Sigmoid colon (tissue), 6 donors: ENCODE measurements at regions not wholly inside any gene's neighbourhood (a gene's known extent, or its start where the extent isn't known, plus 50 kb on each side); places are given as distances from the start of the nearest gene placed in this dataset.

ENCODE experiments used
- DNase-seq: peaks from one replicate; pipeline ENCODE4 v3.0.0-alpha.2; 2019
- H3K27ac ChIP-seq, 4 donors: fragments of 200-600 bp; sonication (generic); one replicate each; pipeline ENCODE4 v1.5.1; 2016 to 2019; ENCODE audit warnings: mild to moderate bottlenecking in 1 of 4
- H3K27me3 ChIP-seq, 3 donors: fragments of 200-600 bp; sonication (generic); one replicate each; pipeline ENCODE4 v1.5.1; 2019; ENCODE audit warnings: mild to moderate bottlenecking in 1 of 3
- H3K36me3 ChIP-seq, 4 donors: fragments of 200-600 bp; sonication (generic); one replicate each; pipeline ENCODE4 v1.5.1; 2016 to 2019
- H3K4me1 ChIP-seq, 4 donors: fragments of 200-600 bp; sonication (generic); one replicate each; pipeline ENCODE4 v1.5.1; 2017 to 2019
- H3K4me3 ChIP-seq, 4 donors: fragments of 200-600 bp; sonication (generic); one replicate each; pipeline ENCODE4 v1.5.1; 2017 to 2019; ENCODE audit warnings: mild to moderate bottlenecking in 2 of 4, moderate library complexity in 1 of 4
- H3K9me3 ChIP-seq, 4 donors: fragments of 200-600 bp in 3 of 4; sonication (generic) in 3 of 4; one replicate each; pipeline versions ENCODE4 v1.5.1 to v1.6.1; 2013 to 2019
- EP300 ChIP-seq, 4 donors: sonication (generic); formaldehyde crosslinking; IDR thresholded peaks; one replicate each; pipeline ENCODE4 v1.6.1; 2017; ENCODE audit warnings: antibody characterized with exemption in 4 of 4
- POLR2A ChIP-seq, 2 donors: fragments of 450-650 bp; IDR thresholded peaks; one replicate each; pipeline ENCODE4 v1.6.1; 2016; ENCODE audit warnings: antibody characterized with exemption in 2 of 2, mild to moderate bottlenecking in 2 of 2, moderate library complexity in 2 of 2
- POLR2AphosphoS5 ChIP-seq, 4 donors: sonication (generic); formaldehyde crosslinking; IDR thresholded peaks; one replicate each; pipeline ENCODE4 v1.6.1; 2017; ENCODE audit warnings: antibody characterized with exemption in 4 of 4
- WGBS, 2 donors: extraction: QIAGEN DNeasy Blood & Tissue Kit; methylation state at CpG; one replicate each; pipeline ENCODE4 v1.1.7; 2013; 5-methylcytosine and 5-hydroxymethylcytosine counted together
- intact Hi-C: fragments of 100-400 bp; cut with DNase I; formaldehyde crosslinking; loops from one replicate; pipeline ENCODE4 v1.15.1; 2023
- TF ChIP-seq, protein P1 (sequence below), 4 experiments: fragments of 450-650 bp in 3 of 4; fragments of 200-600 bp in 1 of 4; IDR thresholded peaks; one replicate each; pipeline ENCODE4 v1.5.1; 2016 to 2019; ENCODE audit warnings: antibody characterized with exemption in 4 of 4, mild to moderate bottlenecking in 3 of 4, moderate library complexity in 2 of 4
- donor health status: healthy with polysubstance abuse.
- donor health status: healthy.

DNA sequence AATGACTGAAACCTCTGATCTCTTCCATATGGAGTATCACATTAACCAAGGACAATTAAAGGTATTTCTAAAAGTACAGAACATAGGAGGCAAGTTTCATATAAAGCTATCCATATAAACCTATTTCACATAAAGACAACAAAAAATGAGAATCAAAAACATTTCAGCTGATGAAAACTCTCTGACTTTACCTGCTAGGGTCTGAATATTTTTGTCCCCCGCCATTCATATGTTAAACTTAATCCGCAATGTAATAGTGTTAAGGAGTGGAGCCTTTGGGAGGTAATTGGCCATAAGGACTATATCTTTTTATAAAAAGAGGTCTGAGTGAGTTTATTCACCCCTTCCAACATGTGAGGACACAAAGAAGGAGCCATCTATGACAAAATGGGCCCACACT lies 788.5 kb downstream of the DTWD2 start:
- no peak for TF ChIP-seq POLR2A (IDR thresholded peaks at IDR 0.05)
- no peak for TF ChIP-seq POLR2AphosphoS5 (IDR thresholded peaks at IDR 0.05)
- no peak for TF ChIP-seq EP300 (IDR thresholded peaks at IDR 0.05)
- TF ChIP-seq, protein P1, sequence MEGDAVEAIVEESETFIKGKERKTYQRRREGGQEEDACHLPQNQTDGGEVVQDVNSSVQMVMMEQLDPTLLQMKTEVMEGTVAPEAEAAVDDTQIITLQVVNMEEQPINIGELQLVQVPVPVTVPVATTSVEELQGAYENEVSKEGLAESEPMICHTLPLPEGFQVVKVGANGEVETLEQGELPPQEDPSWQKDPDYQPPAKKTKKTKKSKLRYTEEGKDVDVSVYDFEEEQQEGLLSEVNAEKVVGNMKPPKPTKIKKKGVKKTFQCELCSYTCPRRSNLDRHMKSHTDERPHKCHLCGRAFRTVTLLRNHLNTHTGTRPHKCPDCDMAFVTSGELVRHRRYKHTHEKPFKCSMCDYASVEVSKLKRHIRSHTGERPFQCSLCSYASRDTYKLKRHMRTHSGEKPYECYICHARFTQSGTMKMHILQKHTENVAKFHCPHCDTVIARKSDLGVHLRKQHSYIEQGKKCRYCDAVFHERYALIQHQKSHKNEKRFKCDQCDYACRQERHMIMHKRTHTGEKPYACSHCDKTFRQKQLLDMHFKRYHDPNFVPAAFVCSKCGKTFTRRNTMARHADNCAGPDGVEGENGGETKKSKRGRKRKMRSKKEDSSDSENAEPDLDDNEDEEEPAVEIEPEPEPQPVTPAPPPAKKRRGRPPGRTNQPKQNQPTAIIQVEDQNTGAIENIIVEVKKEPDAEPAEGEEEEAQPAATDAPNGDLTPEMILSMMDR (IDR thresholded peaks at IDR 0.05), result no peak
- Histone ChIP-seq H3K27ac (no peak overlapping the region), H3K36me3 (no peaks in the 10 kb centered on the region), H3K4me3 (no peak overlapping the region), H3K9me3 (no peaks in the 10 kb centered on the region), H3K4me1 (peaks cover 0 to 9% (median 5%) of the 10 kb centered on the region in 4 donors), H3K27me3 (no peaks in the 10 kb centered on the region)
- no peak for DNase-seq
- intact Hi-C loops, result no loop called here
- WGBS, 2 donors, result 93 to 97% methylated on average over 2 of the region's 2 CpGs

DNA sequence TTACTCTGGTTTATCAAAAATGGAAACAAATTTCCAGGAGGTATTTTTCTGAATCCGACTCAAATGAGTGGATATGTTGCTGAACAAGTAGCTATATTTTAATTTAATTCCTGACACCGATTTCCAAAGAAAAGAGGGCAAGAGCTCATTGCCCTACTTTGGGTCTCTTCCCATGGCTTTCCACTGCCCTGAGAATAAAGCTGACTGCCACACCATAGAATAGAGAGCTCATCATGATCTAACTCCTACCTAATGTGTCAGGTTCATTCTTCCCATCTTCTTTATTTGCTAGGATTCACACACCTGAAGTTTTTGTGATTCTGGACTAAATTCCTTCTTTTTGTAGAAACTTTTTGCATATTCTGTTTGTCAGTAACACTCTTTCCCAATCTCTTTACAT lies 792.1 kb downstream of the DTWD2 start:
- Histone ChIP-seq H3K36me3 (no peaks in the 10 kb centered on the region), H3K9me3 (no peaks in the 10 kb centered on the region), H3K27me3 (no peaks in the 10 kb centered on the region), H3K27ac (no peak overlapping the region), H3K4me1 (peaks cover 0 to 12% (median 5%) of the 10 kb centered on the region in 4 donors), H3K4me3 (no peak overlapping the region)
- intact Hi-C loops, result no loop called here
- no peak for TF ChIP-seq POLR2AphosphoS5 (IDR thresholded peaks at IDR 0.05)
- WGBS, 2 donors, result 82 to 84% methylated on average over 2 of the region's 2 CpGs
- no peak for DNase-seq

DNA sequence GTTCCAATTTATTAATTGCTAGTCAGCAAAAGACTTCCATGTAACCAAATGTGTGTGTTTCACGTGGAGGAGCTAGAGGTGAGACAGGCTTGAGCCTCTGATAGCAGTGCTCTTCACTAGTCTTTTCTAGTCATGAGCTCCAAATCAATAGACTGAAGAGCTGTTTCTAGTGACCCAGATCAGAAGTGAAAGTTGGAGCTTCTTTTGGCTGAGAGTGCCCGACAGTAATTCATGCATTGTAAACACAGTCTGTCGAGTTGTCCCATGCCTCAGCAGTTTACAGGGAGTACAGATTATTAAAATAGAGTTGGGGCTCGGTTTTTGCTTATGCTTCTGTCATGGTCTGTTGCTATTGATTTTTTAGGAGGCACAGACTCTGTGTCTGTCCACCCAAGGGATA lies 793.1 kb downstream of the DTWD2 start:
- Histone ChIP-seq H3K27me3 (no peaks in the 10 kb centered on the region), H3K36me3 (no peaks in the 10 kb centered on the region), H3K4me3 (no peak overlapping the region), H3K9me3 (no peaks in the 10 kb centered on the region), H3K27ac (no peak overlapping the region), H3K4me1 (peaks cover 0 to 12% (median 5%) of the 10 kb centered on the region in 4 donors)
- DNase-seq, result no peak
- TF ChIP-seq EP300 (IDR thresholded peaks at IDR 0.05) (no peak), POLR2AphosphoS5 (IDR thresholded peaks at IDR 0.05) (peak in 2 of 4 donors; percentile 20 to 35), POLR2A (IDR thresholded peaks at IDR 0.05) (no peak)
- TF ChIP-seq, protein P1 (IDR thresholded peaks at IDR 0.05), result no peak
- WGBS, 2 donors, result 20 to 52% methylated on average over 4 of the region's 4 CpGs
- intact Hi-C loops, result no loop called here

DNA sequence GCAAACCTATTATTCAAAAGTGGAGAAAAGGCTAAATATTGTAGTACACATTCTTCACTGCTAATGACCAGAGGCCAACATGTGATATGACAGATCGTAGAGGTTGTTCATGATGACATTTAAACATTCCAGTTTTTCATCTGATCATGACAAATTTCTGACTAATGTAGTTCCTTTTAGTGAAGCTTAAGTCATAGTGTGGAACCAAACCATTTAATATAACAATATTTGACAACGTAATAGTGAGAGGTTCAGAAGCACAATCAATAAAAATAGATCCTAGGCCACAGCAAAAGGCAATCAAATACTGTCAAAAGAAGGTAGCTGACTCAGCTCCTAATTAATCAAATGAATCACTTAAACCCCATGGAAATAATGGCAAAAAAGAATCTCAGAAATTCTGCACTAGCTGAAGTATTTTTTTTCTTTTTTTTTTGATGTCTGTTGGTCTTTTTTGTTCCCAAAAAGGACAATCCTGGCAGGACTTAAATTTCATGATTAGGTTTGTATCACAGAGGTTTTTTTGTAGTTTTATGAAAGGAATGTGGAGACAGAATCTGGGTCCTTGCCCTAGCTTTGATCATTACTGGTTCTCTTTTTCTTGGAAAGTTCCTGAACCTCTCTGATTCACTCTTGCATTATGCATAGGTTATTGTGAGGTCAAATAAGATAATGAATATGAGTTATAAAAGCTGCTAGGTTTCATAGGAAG lies 795.0 kb downstream of the DTWD2 start:
- no peak overlapping the region for H3K4me3 ChIP-seq
- no peaks in the 10 kb centered on the region for H3K27me3 ChIP-seq
- H3K27ac ChIP-seq, result no peak overlapping the region
- DNase-seq, result no peak
- H3K36me3 ChIP-seq, result no peaks in the 10 kb centered on the region
- WGBS, 2 donors, result 66 to 82% methylated on average over 2 of the region's 2 CpGs
- intact Hi-C loops, result no loop called here
- TF ChIP-seq, protein P1 (IDR thresholded peaks at IDR 0.05), result no peak
- no peak for TF ChIP-seq EP300 (IDR thresholded peaks at IDR 0.05)
- TF ChIP-seq POLR2AphosphoS5 (IDR thresholded peaks at IDR 0.05), result no peak
- TF ChIP-seq POLR2A (IDR thresholded peaks at IDR 0.05), result no peak
- peaks cover 0 to 12% (median 5%) of the 10 kb centered on the region in 4 donors for H3K4me1 ChIP-seq
- H3K9me3 ChIP-seq, result no peaks in the 10 kb centered on the region

DNA sequence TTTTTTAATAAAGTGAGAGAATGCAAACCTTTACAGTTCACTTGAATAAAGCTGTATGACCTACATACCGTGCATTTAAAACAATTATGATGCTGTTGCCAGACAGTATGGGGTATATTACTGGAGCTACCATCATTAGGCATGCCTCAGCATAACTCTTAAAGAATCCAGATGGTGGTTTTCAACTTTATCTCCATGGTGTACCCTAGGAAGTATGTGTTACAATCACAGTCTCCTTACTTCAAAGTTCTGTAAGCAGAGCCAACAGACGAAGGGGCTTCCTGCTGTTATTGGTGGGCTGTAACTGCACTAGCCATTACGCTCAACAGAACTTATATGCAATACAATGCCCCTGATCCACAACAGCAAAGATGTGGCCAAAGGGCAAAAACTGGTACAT lies 803.3 kb downstream of the DTWD2 start:
- Histone ChIP-seq H3K4me3 (no peak overlapping the region), H3K4me1 (no peaks in the 10 kb centered on the region), H3K36me3 (no peaks in the 10 kb centered on the region), H3K27me3 (no peaks in the 10 kb centered on the region), H3K9me3 (no peaks in the 10 kb centered on the region), H3K27ac (no peak overlapping the region)
- DNase-seq, result no peak
- intact Hi-C loops, result no loop called here
- WGBS, 2 donors, result 58 to 73% methylated on average over 3 of the region's 3 CpGs
- TF ChIP-seq POLR2AphosphoS5 (IDR thresholded peaks at IDR 0.05) (no peak), EP300 (IDR thresholded peaks at IDR 0.05) (no peak)

DNA sequence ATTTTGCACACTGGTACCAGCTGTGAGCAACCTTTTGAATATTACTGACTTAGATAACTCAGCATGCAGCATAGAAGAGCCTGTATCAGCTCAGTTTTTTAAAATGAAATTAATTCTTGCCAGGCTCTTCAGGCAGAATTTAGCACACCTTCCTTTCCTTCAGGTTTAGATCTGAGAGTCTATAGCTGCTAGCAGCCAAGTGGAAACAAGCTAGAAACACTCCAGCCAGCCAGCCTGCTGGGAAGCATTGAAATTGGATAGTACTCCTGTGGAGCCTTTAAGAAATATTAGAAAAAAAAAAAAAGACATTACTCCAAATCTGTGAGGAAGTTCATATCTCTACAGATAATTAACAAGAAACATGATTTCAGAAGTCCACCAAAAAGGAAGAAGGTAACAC lies 812.2 kb downstream of the DTWD2 start:
- Histone ChIP-seq H3K36me3 (no peaks in the 10 kb centered on the region), H3K9me3 (no peaks in the 10 kb centered on the region), H3K27me3 (no peaks in the 10 kb centered on the region), H3K4me1 (no peaks in the 10 kb centered on the region), H3K27ac (no peak overlapping the region), H3K4me3 (no peak overlapping the region)
- TF ChIP-seq POLR2A (IDR thresholded peaks at IDR 0.05) (no peak), EP300 (IDR thresholded peaks at IDR 0.05) (no peak), POLR2AphosphoS5 (IDR thresholded peaks at IDR 0.05) (no peak)
- TF ChIP-seq, protein P1 (IDR thresholded peaks at IDR 0.05), result no peak
- no peak for DNase-seq
- intact Hi-C loops, result no loop called here
